Esophagus squamous epithelium (tissue), 4 donors: ENCODE measurements at regions not wholly inside any gene's neighbourhood (a gene's known extent, or its start where the extent isn't known, plus 50 kb on each side); places are given as distances from the start of the nearest gene placed in this dataset.

Experiments
- CTCF ChIP-seq, 6 experiments: fragments of 450-650 bp in 4 of 6; fragments of 200-600 bp in 2 of 6; sonication (generic) in 2 of 6; IDR thresholded peaks; one replicate each; pipeline ENCODE4 v1.5.1; 2016 to 2019; ENCODE audit warnings: antibody characterized with exemption in 6 of 6, mild to moderate bottlenecking in 4 of 6, moderate library complexity in 4 of 6
- POLR2A ChIP-seq, 4 donors: fragments of 450-650 bp; IDR thresholded peaks; one replicate each; pipeline ENCODE4 v1.6.1; 2017; ENCODE audit warnings: antibody characterized with exemption in 4 of 4, mild to moderate bottlenecking in 4 of 4, moderate library complexity in 3 of 4

- TF ChIP-seq CTCF (IDR thresholded peaks at IDR 0.05): no peak
- TF ChIP-seq POLR2A (IDR thresholded peaks at IDR 0.05): no peak
These were observed 180.4 kb downstream of the KATNAL1 start for GRCh38 chr13:30126903-30127428.
